ENCODE measurements at regions not wholly inside any gene's neighbourhood (a gene's known extent, or its start where the extent isn't known, plus 50 kb on each side); places are given as distances from the start of the nearest gene placed in this dataset.

GRCh38 chr14:34359420-34360117 lies 102.5 kb downstream of the SPTSSA start (continued):
- no peak for TF ChIP-seq ZNF707 (CRISPR knock-in tag; conservative IDR thresholded peaks at IDR 0.05)
- no peak for TF ChIP-seq SP2 (IDR thresholded peaks at IDR 0.05; ENCODE audit: extremely low read depth, low read depth, low read length, poor library complexity, severe bottlenecking)
- TF ChIP-seq EP400 (IDR thresholded peaks at IDR 0.05), result no peak

- no peaks in the 10 kb centered on the region for H3K9me3 ChIP-seq (replicated peaks; ENCODE audit: control insufficient read depth, insufficient read depth, low read depth, low read length)
- H3K4me1 ChIP-seq (replicated peaks in 1 of 2; ENCODE audit: control insufficient read depth in 2 of 2, insufficient read depth in 2 of 2, low read length in 2 of 2), result no peaks in the 10 kb centered on the region
- H3K4me2 ChIP-seq (ENCODE audit: insufficient read depth, low read length), result no peak overlapping the region
- no peak for DNase-seq (ENCODE audit: extremely low read depth in 1 of 4, low spot score in 3 of 4)
- no peak for ATAC-seq
- WGBS (ENCODE audit: insufficient coverage, low coverage, missing lambda C conversion rate), result 41% methylated on average over 4 of the region's 4 CpGs
- CTCF ChIA-PET (ENCODE audit: low intra/inter-chr PET ratio), result no interaction called here
- no peak overlapping the region for H3K27ac ChIP-seq (ENCODE audit: extremely low read depth, low read depth, low read length)
- H4K20me1 ChIP-seq (replicated peaks; ENCODE audit: control insufficient read depth, insufficient read depth, low read length), result no peaks in the 10 kb centered on the region
- POLR2A ChIA-PET, result no interaction called here
- no peaks in the 10 kb centered on the region for H3K27me3 ChIP-seq (ENCODE audit: control insufficient read depth in 2 of 2, insufficient read depth in 2 of 2, low read length in 2 of 2)
- no TSS peak for BruUV-seq (replicated peaks)
- H3K4me3 ChIP-seq, result no peak overlapping the region
- H3K9ac ChIP-seq (ENCODE audit: insufficient read depth in 1 of 2, low read depth in 2 of 2, low read length in 2 of 2), result no peak overlapping the region
- FAIRE-seq, result no peak
- no peaks in the 10 kb centered on the region for H3K79me2 ChIP-seq (ENCODE audit: control insufficient read depth, insufficient read depth, low read length)
- H2AFZ ChIP-seq (ENCODE audit: low read depth, low read length), result no peak overlapping the region
- intact Hi-C loops (cut with micrococcal nuclease) (no loop called here), in situ Hi-C loops (cut with MboI) (no loop called here)
- no peaks in the 10 kb centered on the region for H3K36me3 ChIP-seq (ENCODE audit: control insufficient read depth, insufficient read depth, low read length)
- no peaks in the 10 kb centered on the region for H3K9me1 ChIP-seq (ENCODE audit: control insufficient read depth, insufficient read depth, low read length)
- TF ChIP-seq ZNF253 (CRISPR knock-in tag; conservative IDR thresholded peaks at IDR 0.05) (no peak), POLR2H (tag; IDR thresholded peaks at IDR 0.05; ENCODE audit: low read depth) (no peak), PHB (CRISPR knock-in tag; IDR thresholded peaks at IDR 0.05) (no peak), VEZF1 (CRISPR knock-in tag; IDR thresholded peaks at IDR 0.05) (no peak), RFX1 (IDR thresholded peaks at IDR 0.05) (no peak), MAZ (CRISPR knock-in tag; conservative IDR thresholded peaks at IDR 0.05 in 1 of 2, IDR thresholded peaks at IDR 0.05 in 1 of 2) (no peak), ZBTB2 (IDR thresholded peaks at IDR 0.05) (no peak), ZNF212 (CRISPR knock-in tag; IDR thresholded peaks at IDR 0.05) (no peak), ZNF76 (CRISPR knock-in tag; IDR thresholded peaks at IDR 0.05; ENCODE audit: borderline replicate concordance) (no peak), NFE2L1 (tag; IDR thresholded peaks at IDR 0.05; ENCODE audit: borderline replicate concordance, low read depth) (no peak), KAT8 (IDR thresholded peaks at IDR 0.05; ENCODE audit: low read depth) (no peak), SETDB1 (IDR thresholded peaks at IDR 0.05; ENCODE audit: low read length) (no peak)
Observed at GRCh38 chr14:34356264-34356654, 105.8 kb downstream of the SPTSSA start.

Data from K562 (cell line).